ENCODE measurements at regions not wholly inside any gene's neighbourhood (a gene's known extent, or its start where the extent isn't known, plus 50 kb on each side); places are given as distances from the start of the nearest gene placed in this dataset.

GRCh38 chr14:85789506-85789905, 259.6 kb downstream of the FLRT2 start:
- no peak for DNase-seq (ENCODE audit: low read depth in 2 of 2)

GRCh38 chr14:85788470-85789233, 258.7 kb downstream of the FLRT2 start:
- DNase-seq (ENCODE audit: low read depth in 2 of 2): no peak

GRCh38 chr14:85766295-85766694, 236.4 kb downstream of the FLRT2 start:
- no peak for DNase-seq (ENCODE audit: low read depth in 2 of 2)

- no peak for DNase-seq (ENCODE audit: low read depth in 2 of 2)
Observed at GRCh38 chr14:85764822-85765221, 234.9 kb downstream of the FLRT2 start.

GRCh38 chr14:85762526-85762925, 232.6 kb downstream of the FLRT2 start:
- no peak for DNase-seq (ENCODE audit: low read depth in 2 of 2)

- no peak for DNase-seq (ENCODE audit: low read depth in 2 of 2)
Observed at GRCh38 chr14:85752175-85752574, 222.2 kb downstream of the FLRT2 start.

GRCh38 chr14:85744573-85744972, 214.6 kb downstream of the FLRT2 start:
- no peak for DNase-seq (ENCODE audit: low read depth in 2 of 2)

- no peak for DNase-seq (ENCODE audit: low read depth in 2 of 2)
Observed at GRCh38 chr14:85732031-85732430, 202.1 kb downstream of the FLRT2 start.

GRCh38 chr14:85731186-85731585, 201.2 kb downstream of the FLRT2 start:
- DNase-seq (ENCODE audit: low read depth in 2 of 2): no peak

GRCh38 chr14:85728476-85729065, 198.6 kb downstream of the FLRT2 start:
- no peak for DNase-seq (ENCODE audit: low read depth in 2 of 2)

- no peak for DNase-seq (ENCODE audit: low read depth in 2 of 2)
Observed at GRCh38 chr14:85714069-85714468, 184.1 kb downstream of the FLRT2 start.

- DNase-seq (ENCODE audit: low read depth in 2 of 2): no peak
Observed at GRCh38 chr14:85711620-85712019, 181.7 kb downstream of the FLRT2 start.
